Adrenal gland (tissue), 9 donors: ENCODE measurements at regions not wholly inside any gene's neighbourhood (a gene's known extent, or its start where the extent isn't known, plus 50 kb on each side); places are given as distances from the start of the nearest gene placed in this dataset.

Experiments used
- DNase-seq, 7 donors: peaks; one replicate each; pipeline ENCODE4 v3.0.0-alpha.2; 2019 to 2020
- H3K27ac ChIP-seq, 5 donors: fragments of 200-600 bp; sonication (generic) in 4 of 5; 1 replicate in 3 of 5; 2 replicates in 2 of 5; pipeline versions ENCODE4 v1.5.1 to v1.8.0; 2016 to 2020; ENCODE audit warnings: mild to moderate bottlenecking in 1 of 5
- H3K27me3 ChIP-seq: fragments of 200-600 bp; 2 replicates; pipeline ENCODE4 v1.8.0; 2021
- H3K36me3 ChIP-seq, 2 donors: fragments of 200-600 bp; replicated peaks in 1 of 2; 1 replicate in 1 of 2; 2 replicates in 1 of 2; pipeline versions ENCODE4 v1.5.1 to v1.8.0; 2018 to 2022
- H3K4me1 ChIP-seq, 2 donors: fragments of 200-600 bp; replicated peaks in 1 of 2; 1 replicate in 1 of 2; 2 replicates in 1 of 2; pipeline versions ENCODE4 v1.5.1 to v1.8.0; 2018 to 2021
- H3K4me3 ChIP-seq, 4 donors: fragments of 200-600 bp; sonication (generic) in 3 of 4; one replicate each; pipeline ENCODE4 v1.5.1; 2016 to 2018
- H3K9me3 ChIP-seq, 3 donors: fragments of 200-600 bp; sonication (generic) in 1 of 3; replicated peaks in 1 of 3; 1 replicate in 2 of 3; 2 replicates in 1 of 3; pipeline versions ENCODE4 v1.5.1 to v1.8.0; 2016 to 2021
- POLR2A ChIP-seq, 2 donors: fragments of 450-650 bp; IDR thresholded peaks; one replicate each; pipeline ENCODE4 v1.6.1; 2017; ENCODE audit warnings: antibody characterized with exemption in 2 of 2, mild to moderate bottlenecking in 2 of 2, moderate library complexity in 1 of 2
- WGBS, 4 donors: extraction: QIAGEN DNeasy Blood & Tissue Kit in 2 of 4; methylation state at CpG; one replicate each; pipeline versions ENCODE4 v1.1.5 to v1.1.7; 2013 to 2017; 5-methylcytosine and 5-hydroxymethylcytosine counted together
- intact Hi-C, 2 donors: fragments of 100-400 bp; cut with DNase I; formaldehyde crosslinking; loops; one replicate each; pipeline versions ENCODE4 v1.14.1 to v1.15.0; 2022 to 2023
- TF ChIP-seq, protein P1 (sequence below), 6 experiments: fragments of 450-650 bp in 4 of 6; fragments of 200-600 bp in 2 of 6; sonication (generic) in 1 of 6; IDR thresholded peaks; 1 replicate in 5 of 6; 2 replicates in 1 of 6; pipeline versions ENCODE4 v1.5.1 to v1.8.0; 2016 to 2021; ENCODE audit warnings: antibody characterized with exemption in 6 of 6, mild to moderate bottlenecking in 2 of 6, moderate library complexity in 1 of 6
- donor health status: healthy with polysubstance abuse.
- donor health status: Bipolar disorder and iron deficiency.
- donor health status: DM: yes; HTN: yes; CAD: no.
- donor health status: DM: no; HTN: no; CAD: no.
- donor health status: DM: no; HTN: no; CAD: no.

- TF ChIP-seq, protein P1, sequence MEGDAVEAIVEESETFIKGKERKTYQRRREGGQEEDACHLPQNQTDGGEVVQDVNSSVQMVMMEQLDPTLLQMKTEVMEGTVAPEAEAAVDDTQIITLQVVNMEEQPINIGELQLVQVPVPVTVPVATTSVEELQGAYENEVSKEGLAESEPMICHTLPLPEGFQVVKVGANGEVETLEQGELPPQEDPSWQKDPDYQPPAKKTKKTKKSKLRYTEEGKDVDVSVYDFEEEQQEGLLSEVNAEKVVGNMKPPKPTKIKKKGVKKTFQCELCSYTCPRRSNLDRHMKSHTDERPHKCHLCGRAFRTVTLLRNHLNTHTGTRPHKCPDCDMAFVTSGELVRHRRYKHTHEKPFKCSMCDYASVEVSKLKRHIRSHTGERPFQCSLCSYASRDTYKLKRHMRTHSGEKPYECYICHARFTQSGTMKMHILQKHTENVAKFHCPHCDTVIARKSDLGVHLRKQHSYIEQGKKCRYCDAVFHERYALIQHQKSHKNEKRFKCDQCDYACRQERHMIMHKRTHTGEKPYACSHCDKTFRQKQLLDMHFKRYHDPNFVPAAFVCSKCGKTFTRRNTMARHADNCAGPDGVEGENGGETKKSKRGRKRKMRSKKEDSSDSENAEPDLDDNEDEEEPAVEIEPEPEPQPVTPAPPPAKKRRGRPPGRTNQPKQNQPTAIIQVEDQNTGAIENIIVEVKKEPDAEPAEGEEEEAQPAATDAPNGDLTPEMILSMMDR (IDR thresholded peaks at IDR 0.05): no peak
- TF ChIP-seq POLR2A (IDR thresholded peaks at IDR 0.05): no peak
- intact Hi-C loops: no loop called here
- no peaks in the 10 kb centered on the region for H3K36me3 ChIP-seq
- no peaks in the 10 kb centered on the region for H3K27me3 ChIP-seq
- no peak for DNase-seq
- no peaks in the 10 kb centered on the region for H3K4me1 ChIP-seq
- H3K9me3 ChIP-seq: no peaks in the 10 kb centered on the region
- H3K27ac ChIP-seq: no peak overlapping the region
- H3K4me3 ChIP-seq: no peak overlapping the region
Measured at GRCh38 chr11:95461858-95462257, 230.9 kb upstream of the SESN3 start.

DNA sequence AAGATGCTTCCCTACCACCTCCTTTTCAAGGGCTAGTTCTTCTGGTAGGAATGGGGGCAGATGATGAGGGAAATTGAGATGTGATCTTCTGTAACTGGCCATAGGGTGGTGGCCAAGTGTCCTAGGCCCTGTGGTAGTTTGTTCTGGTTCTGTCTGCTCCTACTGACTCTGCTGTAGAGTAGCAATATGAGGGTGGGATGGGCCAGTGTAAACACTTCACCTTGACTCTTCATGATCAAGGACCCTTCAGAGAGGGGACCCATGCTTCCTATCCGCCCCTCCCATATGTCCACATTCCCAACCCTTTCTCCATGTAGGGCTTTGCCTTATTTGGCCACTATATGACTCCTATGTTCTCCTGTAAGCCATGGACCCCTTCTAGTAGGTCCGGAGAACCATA, 230.3 kb upstream of the SESN3 start:
- no peaks in the 10 kb centered on the region for H3K27me3 ChIP-seq
- TF ChIP-seq, protein P1 (IDR thresholded peaks at IDR 0.05): no peak
- H3K4me3 ChIP-seq: no peak overlapping the region
- no peak for DNase-seq
- H3K36me3 ChIP-seq: no peaks in the 10 kb centered on the region
- WGBS, 4 donors: 69 to 90% (median 85%) methylated on average over 2 of the region's 2 CpGs
- H3K27ac ChIP-seq: no peak overlapping the region
- no peaks in the 10 kb centered on the region for H3K9me3 ChIP-seq
- intact Hi-C loops: no loop called here
- H3K4me1 ChIP-seq: no peaks in the 10 kb centered on the region

DNA sequence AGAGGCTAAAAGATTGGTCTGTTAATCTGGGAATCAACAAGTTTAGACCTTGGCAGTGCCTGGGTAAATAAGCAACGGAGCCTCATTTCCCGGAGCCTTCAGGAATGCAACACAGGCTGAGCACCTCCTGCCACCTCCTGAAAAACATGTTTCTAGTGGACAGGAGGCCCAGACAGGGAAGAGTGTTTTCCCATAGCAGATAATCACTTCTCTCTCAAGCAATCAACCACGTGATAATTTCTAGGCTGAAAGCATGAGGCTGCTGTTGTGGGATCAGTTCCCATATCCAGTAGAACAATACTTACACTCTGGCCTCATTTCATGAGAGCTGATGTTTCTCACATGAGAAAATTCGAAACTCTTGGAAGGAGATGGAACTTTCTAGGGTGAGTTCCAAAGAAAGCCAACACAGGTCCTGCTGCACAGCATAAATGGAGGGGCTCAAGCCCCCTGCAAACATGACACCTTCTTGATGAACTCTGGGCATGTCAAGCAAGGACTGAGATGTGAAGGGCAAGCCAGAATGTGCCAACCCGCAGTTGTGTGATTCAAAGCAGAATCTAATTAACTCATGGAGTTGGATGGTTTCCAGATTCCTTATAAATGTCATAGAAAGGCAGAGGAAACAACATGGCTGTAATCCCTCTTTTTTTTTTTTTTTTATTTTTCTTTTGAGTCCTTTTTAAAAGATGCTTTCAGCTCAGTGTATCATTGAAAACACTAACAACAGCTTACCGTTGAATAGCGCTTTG, 228.5 kb upstream of the SESN3 start:
- peak overlapping the region in 1 of 5 donors; percentile 2 for H3K27ac ChIP-seq
- 53 to 69% (median 59%) methylated on average over 7 of the region's 7 CpGs for WGBS, 4 donors

GRCh38 chr11:95456714-95457491, 225.9 kb upstream of the SESN3 start:
- no peak overlapping the region for H3K4me3 ChIP-seq
- TF ChIP-seq, protein P1 (IDR thresholded peaks at IDR 0.05): no peak
- no peak for TF ChIP-seq POLR2A (IDR thresholded peaks at IDR 0.05)
- intact Hi-C loops: no loop called here
- no peak for DNase-seq
- H3K36me3 ChIP-seq: no peaks in the 10 kb centered on the region
- H3K4me1 ChIP-seq: no peaks in the 10 kb centered on the region
- no peaks in the 10 kb centered on the region for H3K9me3 ChIP-seq
- no peaks in the 10 kb centered on the region for H3K27me3 ChIP-seq
- H3K27ac ChIP-seq: no peak overlapping the region
- WGBS, 4 donors: 95 to 96% (median 95%) methylated on average over 6 to 7 of the region's 7 CpGs

More for the DNA sequence above, 228.5 kb upstream of the SESN3 start:
- Histone ChIP-seq H3K4me1 (no peaks in the 10 kb centered on the region), H3K27me3 (no peaks in the 10 kb centered on the region), H3K4me3 (no peak overlapping the region), H3K36me3 (no peaks in the 10 kb centered on the region), H3K9me3 (no peaks in the 10 kb centered on the region)
- no peak for TF ChIP-seq POLR2A (IDR thresholded peaks at IDR 0.05)
- TF ChIP-seq, protein P1 (IDR thresholded peaks at IDR 0.05): no peak
- no peak for DNase-seq
- intact Hi-C loops: no loop called here
